Medulla oblongata (tissue), 1 donor: ENCODE measurements at regions not wholly inside any gene's neighbourhood (a gene's known extent, or its start where the extent isn't known, plus 50 kb on each side); places are given as distances from the start of the nearest gene placed in this dataset.

ENCODE experiments used
- DNase-seq: peaks from one replicate; pipeline ENCODE4 v3.0.0-alpha.2; 2015; ENCODE audit errors: extremely low spot score

DNA sequence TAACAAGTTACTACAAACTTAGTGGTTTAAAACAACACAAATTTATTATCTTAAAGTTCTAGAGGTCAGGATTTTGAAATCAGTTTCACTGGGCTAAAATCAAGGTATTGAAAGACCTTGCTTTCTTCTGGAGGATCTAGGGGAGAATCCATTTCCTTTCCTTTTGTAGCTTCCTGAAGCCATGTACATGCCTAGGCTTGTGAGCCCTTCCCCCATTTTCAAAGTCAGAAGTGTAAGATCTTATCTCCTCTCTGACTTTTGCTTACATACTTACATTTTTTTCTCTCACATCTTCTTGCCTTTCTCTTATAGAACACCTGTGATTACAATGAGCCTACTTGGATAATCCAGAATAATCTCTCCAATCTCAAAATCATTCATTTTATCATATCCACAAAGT lies 78.7 kb upstream of the MBOAT2 start:
- DNase-seq: no peak

DNA sequence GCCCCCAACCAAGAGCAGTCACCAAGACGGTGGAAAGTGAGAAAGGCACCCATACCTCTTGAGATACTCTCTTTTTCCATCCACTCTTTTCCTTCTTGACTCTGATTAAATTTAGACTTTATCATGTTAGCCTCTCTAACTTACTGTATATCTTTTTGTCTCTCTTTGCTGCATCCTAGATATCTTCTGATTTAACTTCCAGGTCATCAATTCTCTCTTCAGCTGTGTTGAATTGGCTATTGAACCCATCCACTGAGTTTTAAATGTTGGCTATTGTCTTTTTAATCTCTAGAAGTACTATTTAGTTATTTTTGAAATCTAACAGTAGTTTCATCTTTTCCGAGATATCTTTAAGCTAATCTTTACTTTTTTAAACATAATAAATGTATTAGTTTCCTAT lies 78.3 kb upstream of the MBOAT2 start:
- no peak for DNase-seq

DNA sequence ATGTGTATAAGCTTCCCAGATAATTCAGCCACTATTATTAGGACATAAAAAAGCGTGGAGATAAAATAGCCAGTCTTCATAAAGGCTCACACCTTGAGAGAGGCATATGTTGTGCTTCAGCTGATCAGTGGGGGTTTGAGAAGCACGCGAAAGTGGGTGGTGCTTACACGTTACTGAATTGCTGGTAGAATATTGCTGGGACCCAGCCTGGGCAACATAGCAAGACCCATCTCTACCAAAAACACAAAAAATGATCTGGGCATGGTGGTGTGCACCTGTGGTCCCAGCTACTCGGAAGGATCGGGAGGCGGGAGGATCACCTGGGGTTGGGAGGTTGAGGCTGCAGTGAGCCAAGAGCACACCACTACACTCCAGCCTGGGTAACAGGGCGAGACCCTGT lies 74.9 kb upstream of the MBOAT2 start:
- DNase-seq: no peak

DNA sequence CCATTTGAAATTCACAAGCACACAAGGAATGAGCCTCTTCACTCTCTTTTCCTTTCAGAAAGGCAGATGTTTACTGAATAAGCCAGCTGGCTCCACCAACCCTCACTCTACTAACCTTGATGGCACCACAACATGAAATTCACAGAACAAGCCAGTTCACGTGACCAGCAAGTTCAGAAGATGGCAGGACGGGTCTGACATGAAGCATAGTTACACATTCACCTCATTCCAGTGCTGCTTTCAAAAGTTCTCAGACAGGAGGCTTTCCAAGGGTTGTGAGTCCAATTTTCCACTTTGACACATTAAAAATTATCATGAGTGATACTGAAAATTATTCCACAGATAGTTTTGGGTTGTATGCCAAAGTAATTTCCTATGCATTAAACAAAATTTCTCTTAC lies 74.2 kb upstream of the MBOAT2 start:
- no peak for DNase-seq

DNA sequence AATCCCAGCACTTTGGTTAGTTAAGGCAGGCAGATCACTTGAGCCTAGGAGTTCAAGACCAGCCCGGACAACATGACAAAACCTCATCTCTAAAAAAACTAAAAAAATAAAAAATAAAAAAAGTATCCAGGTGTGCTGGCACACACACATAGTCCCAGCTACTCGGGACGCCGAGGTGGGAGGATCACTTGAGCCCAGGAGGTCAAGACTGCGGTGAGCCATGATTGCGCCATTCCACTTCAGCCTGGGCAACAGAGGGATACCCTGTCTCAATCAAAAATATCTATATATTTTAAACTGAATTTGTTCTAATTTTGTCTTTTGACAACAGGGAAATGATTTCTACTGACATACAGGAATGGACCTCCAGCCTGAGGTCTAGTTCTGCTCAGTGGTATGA lies 73.3 kb upstream of the MBOAT2 start:
- no peak for DNase-seq

DNA sequence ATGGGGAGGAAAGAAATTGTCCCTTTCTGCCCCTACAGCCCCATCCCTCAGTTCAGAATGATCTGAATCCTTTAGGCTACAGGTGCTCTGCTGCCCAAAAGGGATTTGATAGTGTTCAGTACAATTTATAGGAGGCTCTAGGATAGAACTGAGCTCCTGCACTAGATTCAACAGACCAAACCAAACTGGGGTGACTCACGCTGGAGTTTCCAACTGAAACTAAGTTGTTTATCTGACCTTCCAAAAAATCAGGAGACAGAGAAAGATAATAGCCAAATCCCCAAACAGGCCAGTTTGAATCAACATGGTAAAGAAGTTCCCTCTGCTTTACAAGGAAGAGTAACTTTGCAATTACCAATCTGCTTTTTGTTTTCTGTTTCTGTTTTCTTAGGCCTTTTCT lies 72.7 kb upstream of the MBOAT2 start:
- DNase-seq: no peak

DNA sequence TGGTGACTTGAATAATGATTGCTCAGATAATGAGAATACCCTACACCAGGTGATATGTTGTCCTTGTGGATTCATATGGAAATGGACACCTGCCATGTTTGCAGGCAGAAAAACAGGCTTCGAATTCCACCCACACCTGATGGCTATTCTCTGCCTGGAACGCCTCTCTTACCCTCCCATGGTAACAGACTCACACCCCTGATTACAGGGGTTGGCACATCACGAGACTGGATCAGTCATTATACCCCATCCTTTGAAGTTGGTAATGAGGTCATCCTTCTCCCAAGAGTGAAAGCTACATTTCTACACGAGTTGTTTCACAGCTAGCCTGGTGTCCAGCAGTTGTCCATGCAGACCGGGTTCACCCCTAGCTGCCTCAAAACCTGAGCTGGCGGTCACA lies 71.4 kb upstream of the MBOAT2 start:
- DNase-seq: no peak

DNA sequence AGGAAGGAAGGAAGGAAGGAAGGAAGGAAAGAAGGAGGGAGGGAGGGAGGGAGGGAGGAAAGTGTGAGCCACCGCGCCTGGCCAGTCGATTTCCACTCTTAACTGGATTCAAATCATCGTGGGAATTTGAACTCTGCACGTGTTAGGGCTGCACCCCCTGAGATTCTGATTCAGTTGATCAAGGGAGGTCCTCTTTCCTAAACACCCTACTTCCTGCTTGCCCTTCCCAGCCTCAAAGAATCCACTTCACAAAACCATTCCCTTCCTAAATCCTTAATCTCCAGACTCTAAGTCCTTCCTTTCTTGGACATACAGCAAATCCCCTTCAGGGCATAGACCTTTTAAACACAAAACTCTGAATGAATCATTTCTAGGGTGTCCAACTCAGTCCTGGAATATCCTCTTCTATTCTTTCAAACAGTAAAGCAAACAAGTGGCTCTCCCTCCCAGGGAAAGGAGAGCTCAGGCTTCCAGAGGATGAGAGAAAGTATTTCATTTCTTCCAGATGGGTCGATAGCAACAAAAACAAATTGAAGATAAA lies 68.2 kb upstream of the MBOAT2 start:
- DNase-seq: no peak

DNA sequence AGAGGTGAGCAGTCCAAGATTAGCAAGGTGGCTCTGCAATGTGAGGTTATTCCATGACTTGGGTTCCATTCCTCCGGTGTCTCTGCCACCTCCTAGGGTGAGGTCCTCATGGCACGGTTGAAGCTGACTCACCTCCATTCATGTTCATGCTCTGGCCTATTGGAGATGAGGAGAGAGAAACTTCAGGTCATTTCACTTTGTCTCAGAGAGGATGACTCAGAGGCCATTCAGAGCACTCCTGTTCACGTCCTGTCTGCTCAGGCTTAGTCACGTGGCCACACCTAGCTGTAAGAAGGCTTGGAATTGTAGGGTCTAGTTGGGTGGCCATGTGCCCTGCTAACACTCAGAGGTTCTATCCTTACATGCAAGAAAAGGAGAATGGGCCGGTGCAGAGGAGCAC lies 67.5 kb upstream of the MBOAT2 start:
- no peak for DNase-seq

DNA sequence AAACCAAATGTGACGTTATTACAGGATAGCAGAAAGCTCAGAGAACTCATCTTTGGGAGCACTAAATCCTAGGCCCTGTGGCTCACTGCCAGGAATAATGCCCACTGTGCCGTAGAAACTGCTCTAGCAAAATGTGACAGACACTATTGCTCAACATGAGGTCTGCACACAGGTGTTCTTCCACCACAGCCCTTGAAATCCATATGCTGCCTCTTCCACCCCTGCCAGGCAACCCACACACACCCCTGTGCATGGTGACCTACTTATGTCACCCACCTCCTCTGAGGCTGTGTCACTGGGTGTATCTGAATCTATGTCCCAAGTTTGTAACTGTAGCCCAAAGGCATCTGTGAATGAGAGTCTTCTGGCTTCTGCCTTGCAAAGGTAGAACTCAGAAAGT lies 66.1 kb upstream of the MBOAT2 start:
- no peak for DNase-seq

DNA sequence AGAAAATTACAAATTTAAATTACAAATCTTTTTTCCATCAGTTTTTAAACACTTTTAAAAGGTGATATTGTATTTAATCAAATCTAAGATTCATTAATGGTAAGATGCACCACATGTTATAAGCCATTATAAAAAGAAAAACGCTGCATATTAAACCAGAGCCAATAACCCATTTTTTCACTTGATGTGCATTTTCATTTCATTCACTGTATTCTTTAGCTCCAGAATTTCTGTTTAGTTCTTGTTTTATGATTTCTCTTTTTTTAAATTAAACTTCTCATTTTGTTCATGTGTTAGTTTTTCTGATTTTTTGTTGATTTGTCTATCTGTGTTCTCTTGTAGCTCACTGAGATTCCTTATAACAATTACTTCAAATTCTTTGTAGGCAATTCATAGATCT lies 62.4 kb upstream of the MBOAT2 start:
- DNase-seq: no peak

DNA sequence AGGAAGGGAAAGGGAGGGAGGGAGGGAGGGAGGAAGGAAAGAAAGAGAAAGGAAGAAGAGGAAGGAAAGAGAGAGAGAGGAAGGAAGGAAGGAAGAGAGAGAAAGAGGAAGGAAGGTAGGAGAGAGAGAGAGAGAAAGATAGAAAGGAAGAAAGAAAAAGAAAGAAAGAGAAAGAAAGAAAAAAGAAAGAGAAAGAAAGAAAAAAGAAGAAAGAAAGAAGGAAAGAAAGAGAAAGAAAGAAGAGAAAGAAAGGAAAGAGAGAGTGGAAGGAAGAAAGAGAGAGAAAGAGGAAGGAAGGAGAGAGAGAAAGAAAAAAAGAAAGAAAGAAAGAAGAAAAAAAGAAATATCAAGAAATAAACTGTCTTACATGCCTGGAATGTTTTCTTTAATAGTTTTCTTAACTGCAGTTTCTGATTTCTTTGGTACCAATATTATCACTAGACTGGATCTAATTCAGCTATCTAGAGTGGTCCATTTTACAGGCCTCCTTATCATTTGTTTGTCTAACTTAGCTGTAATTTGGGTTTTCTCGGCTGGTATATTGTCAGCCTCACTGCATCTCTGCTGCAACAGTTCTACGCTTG lies 59.6 kb upstream of the MBOAT2 start:
- no peak for DNase-seq

DNA sequence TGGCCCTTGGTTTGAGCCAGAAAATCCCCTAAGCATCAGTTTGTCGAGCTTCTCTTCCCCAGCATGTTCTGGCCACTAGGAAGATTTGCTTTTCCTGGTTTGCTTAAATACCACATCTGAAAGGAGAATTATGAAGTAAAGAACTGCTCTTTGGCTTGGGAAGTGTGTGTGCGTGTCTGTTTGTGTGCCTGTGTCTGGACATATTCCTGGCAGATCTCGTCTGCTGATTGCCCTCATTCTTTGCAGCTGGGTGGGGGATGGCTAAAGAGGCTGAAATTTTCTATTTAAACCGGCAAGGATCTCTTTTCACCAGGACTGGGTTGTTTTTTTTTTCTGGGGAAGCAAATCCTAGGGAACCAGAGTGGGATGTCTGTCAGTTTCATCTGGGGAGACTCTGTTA lies 57.3 kb upstream of the MBOAT2 start:
- no peak for DNase-seq

DNA sequence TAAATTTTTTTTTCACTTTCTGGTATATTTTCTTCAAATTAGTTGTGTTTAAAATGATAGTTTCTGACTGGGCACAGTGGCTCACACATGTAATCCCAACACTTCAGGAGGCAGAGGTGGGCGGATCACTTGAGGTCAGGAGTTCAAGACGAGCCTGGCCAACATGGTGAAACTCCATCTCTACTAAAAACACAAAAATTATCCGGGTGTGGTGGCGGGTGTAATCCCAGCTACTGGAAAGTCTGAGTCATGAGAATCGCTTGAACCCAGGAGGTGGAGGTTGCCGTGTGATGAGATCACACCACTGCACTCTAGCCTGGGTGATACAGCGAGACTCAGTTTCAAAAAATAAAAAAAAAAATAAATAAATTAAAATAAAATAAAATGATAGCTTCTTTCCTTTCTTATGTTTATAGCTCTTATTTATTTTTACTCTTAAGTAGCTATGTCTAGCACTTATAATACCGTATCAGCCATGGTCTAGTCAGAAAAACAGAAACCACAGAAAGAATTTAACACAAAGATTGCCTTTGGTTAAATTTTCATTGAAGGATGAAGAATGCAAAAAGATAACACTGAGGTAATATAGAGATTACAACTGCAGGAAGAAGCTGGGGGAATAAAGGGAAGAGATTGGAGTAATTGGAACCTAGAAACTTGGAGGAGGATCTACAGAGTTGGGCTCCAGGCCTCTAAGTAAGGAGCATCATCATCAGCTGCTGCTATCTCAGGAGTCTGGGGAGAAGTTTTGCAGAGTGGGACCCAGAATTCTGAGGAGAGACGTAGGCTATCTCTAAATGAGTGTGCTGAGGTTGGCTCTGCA lies 54.7 kb upstream of the MBOAT2 start:
- no peak for DNase-seq

DNA sequence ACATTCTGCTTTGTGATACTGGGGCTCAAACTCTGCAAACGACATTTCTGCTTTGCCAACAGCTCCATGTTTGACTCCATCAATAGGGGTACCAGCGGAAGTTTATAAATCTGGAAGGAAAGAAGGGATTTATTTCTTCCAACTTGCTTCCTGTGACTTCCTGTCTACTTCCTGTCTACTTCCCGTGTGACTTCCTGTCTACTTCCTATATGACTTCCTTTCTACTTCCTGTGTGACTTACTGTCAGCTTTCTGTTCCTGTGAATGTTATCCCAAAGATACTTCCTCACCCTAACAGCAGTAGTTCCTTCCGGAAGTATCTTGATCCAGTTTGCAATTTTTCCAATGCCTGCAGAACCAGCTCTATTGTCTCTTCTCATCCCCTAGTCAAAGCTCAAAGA lies 52.0 kb upstream of the MBOAT2 start:
- DNase-seq: no peak

DNA sequence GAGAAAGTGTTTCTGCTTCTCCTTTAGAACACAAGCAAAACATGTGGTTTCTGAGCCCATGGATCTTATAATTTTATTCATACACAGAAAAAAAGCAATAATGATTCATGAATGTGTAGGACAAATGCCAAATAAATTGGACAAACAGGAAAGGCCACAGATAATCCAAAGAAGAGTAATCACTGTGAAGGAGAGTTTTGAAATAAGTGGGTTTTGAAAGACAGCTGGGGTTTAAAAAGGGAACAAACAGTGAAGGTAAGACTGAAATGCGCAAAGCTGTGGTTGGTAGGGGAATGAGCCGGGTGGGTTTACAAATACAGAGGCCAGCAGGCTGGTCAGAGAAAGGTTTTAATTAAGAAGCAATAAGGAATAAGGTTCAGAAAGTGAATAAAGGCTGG lies 50.0 kb upstream of the MBOAT2 start:
- DNase-seq: no peak
